ENCODE measurements at regions not wholly inside any gene's neighbourhood (a gene's known extent, or its start where the extent isn't known, plus 50 kb on each side); places are given as distances from the start of the nearest gene placed in this dataset.

GRCh38 chr5:118371973-118372831 is 616.1 kb downstream of the DTWD2 start:
- 16 to 26% methylated on average over 3 of the region's 3 CpGs for WGBS, 2 donors (ENCODE audit: low coverage in 1 of 2)
- ATAC-seq, result no peak

GRCh38 chr5:118366429-118366828 is 621.9 kb downstream of the DTWD2 start:
- H3K9me3 ChIP-seq, result no peaks in the 10 kb centered on the region
- 72 to 89% methylated on average over 3 of the region's 3 CpGs for WGBS, 2 donors (ENCODE audit: low coverage in 1 of 2)
- no peak for ATAC-seq

More at GRCh38 chr5:118371973-118372831, 616.1 kb downstream of the DTWD2 start:
- Histone ChIP-seq H3K4me1 (peaks cover 0 to 43% (median 13%) of the 10 kb centered on the region in 3 donors), H3K4me3 (no peak overlapping the region), H3K9me3 (no peaks in the 10 kb centered on the region), H3K27me3 (no peaks in the 10 kb centered on the region), H3K27ac (peak overlapping the region in 1 of 4 donors; percentile 50), H3K36me3 (no peaks in the 10 kb centered on the region)
- TF ChIP-seq CTCF (IDR thresholded peaks at IDR 0.05), result no peak
- TF ChIP-seq EP300 (IDR thresholded peaks at IDR 0.05), result no peak
- no peak for TF ChIP-seq POLR2AphosphoS5 (IDR thresholded peaks at IDR 0.05)
- TF ChIP-seq POLR2A (IDR thresholded peaks at IDR 0.05), result no peak

GRCh38 chr5:118365718-118366117 is 622.6 kb downstream of the DTWD2 start:
- ATAC-seq, result no peak
- TF ChIP-seq POLR2AphosphoS5 (IDR thresholded peaks at IDR 0.05) (no peak), POLR2A (IDR thresholded peaks at IDR 0.05) (no peak), EP300 (IDR thresholded peaks at IDR 0.05) (no peak), CTCF (IDR thresholded peaks at IDR 0.05) (no peak)
- Histone ChIP-seq H3K4me1 (no peaks in the 10 kb centered on the region), H3K4me3 (no peak overlapping the region), H3K9me3 (no peaks in the 10 kb centered on the region), H3K36me3 (no peaks in the 10 kb centered on the region), H3K27me3 (no peaks in the 10 kb centered on the region), H3K27ac (no peak overlapping the region)
- 68 to 85% methylated on average over 4 of the region's 4 CpGs for WGBS, 2 donors (ENCODE audit: low coverage in 1 of 2)

More at GRCh38 chr5:118366429-118366828, 621.9 kb downstream of the DTWD2 start:
- no peak overlapping the region for H3K27ac ChIP-seq
- H3K4me1 ChIP-seq, result peaks cover 0 to 2% (median 0%) of the 10 kb centered on the region in 3 donors
- TF ChIP-seq POLR2A (IDR thresholded peaks at IDR 0.05) (no peak), EP300 (IDR thresholded peaks at IDR 0.05) (no peak), CTCF (IDR thresholded peaks at IDR 0.05) (no peak), POLR2AphosphoS5 (IDR thresholded peaks at IDR 0.05) (no peak)
- no peaks in the 10 kb centered on the region for H3K27me3 ChIP-seq
- no peak overlapping the region for H3K4me3 ChIP-seq
- no peaks in the 10 kb centered on the region for H3K36me3 ChIP-seq

GRCh38 chr5:118354797-118355196 is 633.5 kb downstream of the DTWD2 start:
- no peak overlapping the region for H3K27ac ChIP-seq
- no peak for TF ChIP-seq CTCF (IDR thresholded peaks at IDR 0.05)
- no peak for TF ChIP-seq POLR2AphosphoS5 (IDR thresholded peaks at IDR 0.05)
- no peak for TF ChIP-seq EP300 (IDR thresholded peaks at IDR 0.05)
- no peak for TF ChIP-seq POLR2A (IDR thresholded peaks at IDR 0.05)
- no peak overlapping the region for H3K4me3 ChIP-seq
- ATAC-seq, result no peak
- H3K9me3 ChIP-seq, result no peaks in the 10 kb centered on the region
- no peaks in the 10 kb centered on the region for H3K36me3 ChIP-seq
- H3K27me3 ChIP-seq, result no peaks in the 10 kb centered on the region
- peaks cover 0 to 15% (median 0%) of the 10 kb centered on the region in 3 donors for H3K4me1 ChIP-seq

- Histone ChIP-seq H3K4me1 (peaks cover 0 to 15% (median 0%) of the 10 kb centered on the region in 3 donors), H3K9me3 (no peaks in the 10 kb centered on the region), H3K4me3 (no peak overlapping the region), H3K36me3 (no peaks in the 10 kb centered on the region), H3K27ac (no peak overlapping the region), H3K27me3 (no peaks in the 10 kb centered on the region)
- TF ChIP-seq EP300 (IDR thresholded peaks at IDR 0.05) (no peak), POLR2A (IDR thresholded peaks at IDR 0.05) (no peak), CTCF (IDR thresholded peaks at IDR 0.05) (no peak), POLR2AphosphoS5 (IDR thresholded peaks at IDR 0.05) (no peak)
- ATAC-seq, result no peak
Measured at GRCh38 chr5:118353970-118354369, 634.4 kb downstream of the DTWD2 start.
